ENCODE measurements at regions not wholly inside any gene's neighbourhood (a gene's known extent, or its start where the extent isn't known, plus 50 kb on each side); places are given as distances from the start of the nearest gene placed in this dataset.
"Not testable (repeated sequence)": the region's sequence is repeated elsewhere in the genome, so short reads cannot be mapped to it uniquely, and the experiment has no call there.

GRCh38 chr1:78333502-78333901, 157.3 kb upstream of the PTGFR start:
- Histone ChIP-seq H3F3A (ENCODE audit: low read depth) (no peaks in the 10 kb centered on the region), H3K79me2 (ENCODE audit: low read depth) (no peaks in the 10 kb centered on the region), H3K36me3 (no peaks in the 10 kb centered on the region), H4K20me1 (ENCODE audit: low read depth) (no peaks in the 10 kb centered on the region), H3K4me1 (no peaks in the 10 kb centered on the region), H3K4me2 (no peak overlapping the region), H2AFZ (replicated peaks) (peak overlapping the region; percentile 57), H3K27ac (no peak overlapping the region), H3K4me3 (no peak overlapping the region), H3K27me3 (peaks cover 8% of the 10 kb centered on the region), H3K9me3 (ENCODE audit: low read depth) (no peaks in the 10 kb centered on the region), H3K9ac (no peak overlapping the region)
- peak; percentile 40 for DNase-seq (ENCODE audit: low spot score)
- H3K27me3 Mint-ChIP-seq (ENCODE audit: insufficient read depth, low read depth), result no peaks in the 10 kb centered on the region
- H3K27ac Mint-ChIP-seq, result no peak overlapping the region
- no peaks in the 10 kb centered on the region for H3K4me1 Mint-ChIP-seq
- TF ChIP-seq, protein P1, sequence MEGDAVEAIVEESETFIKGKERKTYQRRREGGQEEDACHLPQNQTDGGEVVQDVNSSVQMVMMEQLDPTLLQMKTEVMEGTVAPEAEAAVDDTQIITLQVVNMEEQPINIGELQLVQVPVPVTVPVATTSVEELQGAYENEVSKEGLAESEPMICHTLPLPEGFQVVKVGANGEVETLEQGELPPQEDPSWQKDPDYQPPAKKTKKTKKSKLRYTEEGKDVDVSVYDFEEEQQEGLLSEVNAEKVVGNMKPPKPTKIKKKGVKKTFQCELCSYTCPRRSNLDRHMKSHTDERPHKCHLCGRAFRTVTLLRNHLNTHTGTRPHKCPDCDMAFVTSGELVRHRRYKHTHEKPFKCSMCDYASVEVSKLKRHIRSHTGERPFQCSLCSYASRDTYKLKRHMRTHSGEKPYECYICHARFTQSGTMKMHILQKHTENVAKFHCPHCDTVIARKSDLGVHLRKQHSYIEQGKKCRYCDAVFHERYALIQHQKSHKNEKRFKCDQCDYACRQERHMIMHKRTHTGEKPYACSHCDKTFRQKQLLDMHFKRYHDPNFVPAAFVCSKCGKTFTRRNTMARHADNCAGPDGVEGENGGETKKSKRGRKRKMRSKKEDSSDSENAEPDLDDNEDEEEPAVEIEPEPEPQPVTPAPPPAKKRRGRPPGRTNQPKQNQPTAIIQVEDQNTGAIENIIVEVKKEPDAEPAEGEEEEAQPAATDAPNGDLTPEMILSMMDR (IDR thresholded peaks at IDR 0.05), result peak; percentile 85
- TF ChIP-seq EZH2 (IDR thresholded peaks at IDR 0.05), result no peak
- H3K9me3 Mint-ChIP-seq, result no peaks in the 10 kb centered on the region
- no peaks in the 10 kb centered on the region for H3K36me3 Mint-ChIP-seq
- H3K4me3 Mint-ChIP-seq, result no peak overlapping the region

- Histone ChIP-seq H4K20me1 (ENCODE audit: low read depth) (no peaks in the 10 kb centered on the region), H3K27me3 (peaks cover 8% of the 10 kb centered on the region), H3F3A (ENCODE audit: low read depth) (no peaks in the 10 kb centered on the region), H3K4me3 (no peak overlapping the region), H3K9ac (no peak overlapping the region), H3K4me2 (no peak overlapping the region), H3K4me1 (no peaks in the 10 kb centered on the region), H2AFZ (replicated peaks) (peak overlapping the region; percentile 57), H3K79me2 (ENCODE audit: low read depth) (no peaks in the 10 kb centered on the region), H3K36me3 (no peaks in the 10 kb centered on the region), H3K9me3 (ENCODE audit: low read depth) (no peaks in the 10 kb centered on the region), H3K27ac (no peak overlapping the region)
- H3K27ac Mint-ChIP-seq, result no peak overlapping the region
- TF ChIP-seq, protein P1 (IDR thresholded peaks at IDR 0.05), result no peak
- TF ChIP-seq EZH2phosphoT487 (IDR thresholded peaks at IDR 0.05), result no peak
- no peak for TF ChIP-seq EZH2 (IDR thresholded peaks at IDR 0.05)
- H3K36me3 Mint-ChIP-seq, result no peaks in the 10 kb centered on the region
- no peaks in the 10 kb centered on the region for H3K9me3 Mint-ChIP-seq
- peaks cover 3% of the 10 kb centered on the region for H3K27me3 Mint-ChIP-seq (ENCODE audit: insufficient read depth, low read depth)
- DNase-seq (ENCODE audit: low spot score), result no peak
- no peaks in the 10 kb centered on the region for H3K4me1 Mint-ChIP-seq
- no peak overlapping the region for H3K4me3 Mint-ChIP-seq
Observed at GRCh38 chr1:78334114-78334513, 156.7 kb upstream of the PTGFR start.

DNA sequence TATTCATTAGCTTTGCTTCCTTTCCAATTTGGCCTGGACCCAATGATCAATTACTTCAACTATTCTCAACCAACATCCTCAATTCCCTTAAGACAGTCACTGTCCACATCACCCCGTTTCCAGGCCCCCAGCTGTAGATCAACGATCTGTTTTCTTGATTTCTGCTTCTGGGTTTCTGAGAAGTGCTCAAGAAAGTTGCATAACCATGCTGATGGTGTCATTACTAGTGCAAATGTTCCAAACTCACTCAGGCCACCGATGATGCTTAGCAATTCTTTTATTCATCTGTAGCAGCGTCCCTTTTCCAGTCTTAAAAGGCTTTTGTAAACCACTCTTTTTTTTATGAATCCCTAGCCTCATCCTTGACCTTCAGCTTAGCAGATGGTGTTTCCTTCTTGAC, 155.8 kb upstream of the PTGFR start:
- Histone ChIP-seq H3K4me1 (no peaks in the 10 kb centered on the region), H3K4me2 (no peak overlapping the region), H3K79me2 (ENCODE audit: low read depth) (no peaks in the 10 kb centered on the region), H3K9me3 (ENCODE audit: low read depth) (no peaks in the 10 kb centered on the region), H2AFZ (replicated peaks) (no peak overlapping the region), H3F3A (ENCODE audit: low read depth) (no peaks in the 10 kb centered on the region), H3K36me3 (no peaks in the 10 kb centered on the region), H3K27ac (no peak overlapping the region), H4K20me1 (ENCODE audit: low read depth) (no peaks in the 10 kb centered on the region), H3K27me3 (peaks cover 8% of the 10 kb centered on the region), H3K4me3 (no peak overlapping the region), H3K9ac (no peak overlapping the region)
- Mint-ChIP-seq H3K4me3 (no peak overlapping the region), H3K27me3 (ENCODE audit: insufficient read depth, low read depth) (peaks cover 3% of the 10 kb centered on the region), H3K9me3 (no peaks in the 10 kb centered on the region), H3K4me1 (no peaks in the 10 kb centered on the region), H3K36me3 (no peaks in the 10 kb centered on the region), H3K27ac (no peak overlapping the region)
- no peak for TF ChIP-seq EZH2 (IDR thresholded peaks at IDR 0.05)
- TF ChIP-seq, protein P1 (IDR thresholded peaks at IDR 0.05), result no peak
- no peak for TF ChIP-seq EZH2phosphoT487 (IDR thresholded peaks at IDR 0.05)
- no peak for DNase-seq (ENCODE audit: low spot score)

- not testable (repeated sequence) for DNase-seq (ENCODE audit: low spot score); H3K27ac Mint-ChIP-seq; H3K36me3 Mint-ChIP-seq; H4K20me1 ChIP-seq (ENCODE audit: low read depth); H3K27me3 ChIP-seq; H3K4me2 ChIP-seq; H3K79me2 ChIP-seq (ENCODE audit: low read depth); H3K9me3 Mint-ChIP-seq; H2AFZ ChIP-seq (replicated peaks); H3K27ac ChIP-seq; H3K4me1 ChIP-seq; H3K4me3 ChIP-seq; H3K36me3 ChIP-seq; H3K4me1 Mint-ChIP-seq; H3K9me3 ChIP-seq (ENCODE audit: low read depth); H3F3A ChIP-seq (ENCODE audit: low read depth); H3K27me3 Mint-ChIP-seq (ENCODE audit: insufficient read depth, low read depth); H3K9ac ChIP-seq; H3K4me3 Mint-ChIP-seq
Observed at GRCh38 chr1:78336751-78337150, 154.0 kb upstream of the PTGFR start.
